ENCODE measurements at regions not wholly inside any gene's neighbourhood (a gene's known extent, or its start where the extent isn't known, plus 50 kb on each side); places are given as distances from the start of the nearest gene placed in this dataset.

DNA sequence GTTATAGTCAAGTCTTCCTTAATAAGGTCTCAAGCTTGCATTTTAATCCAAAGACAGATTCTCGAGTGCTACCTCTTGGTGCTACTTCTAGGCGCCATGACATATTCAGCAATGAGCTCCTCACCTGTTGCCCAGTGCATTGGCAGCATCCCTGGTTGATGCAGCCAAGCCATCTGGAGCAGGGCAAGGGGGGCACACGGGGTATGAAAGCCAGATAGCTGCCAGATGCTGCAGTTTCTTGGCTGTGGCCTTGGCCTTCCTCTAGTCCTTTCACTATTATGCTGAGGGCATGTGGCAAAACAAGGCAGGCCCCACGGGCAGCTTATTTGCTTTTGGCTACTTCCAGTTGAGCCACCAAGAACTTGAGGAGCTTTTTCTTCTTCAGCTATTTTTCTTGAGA is 168.6 kb upstream of the PGRMC2 start:
- in situ Hi-C loops (cut with MboI; ENCODE audit: low sequenced_read_pairs in 4 of 4) = loop anchor here in 3 of 4 donors (5.0 to 25.0 kb wide), 3 partner anchors 406 to 409 kb away; no protein-coding TSS in a partner anchor
- no peak for ATAC-seq

DNA sequence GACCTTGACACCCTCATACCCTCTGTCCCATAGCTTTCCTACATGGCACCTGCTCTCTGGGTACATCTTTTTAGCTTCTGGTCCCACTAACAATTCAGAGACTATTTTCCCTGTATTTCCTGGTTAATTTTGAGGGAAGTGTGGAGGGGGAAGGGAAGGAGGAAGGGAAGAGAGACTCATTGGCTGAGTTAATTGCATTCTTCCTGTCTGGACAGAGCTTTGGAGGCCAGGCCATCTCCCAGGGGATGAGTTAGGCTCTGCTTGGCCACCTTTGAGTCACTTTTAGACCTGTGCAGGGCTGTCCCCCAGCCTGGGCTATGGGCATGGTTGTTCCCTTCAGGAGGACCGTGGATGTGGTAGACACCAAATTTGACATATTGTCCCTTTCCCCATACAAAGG is 167.9 kb upstream of the PGRMC2 start:
- TF ChIP-seq POLR2A (IDR thresholded peaks at IDR 0.05) = no peak
- TF ChIP-seq, protein P1, sequence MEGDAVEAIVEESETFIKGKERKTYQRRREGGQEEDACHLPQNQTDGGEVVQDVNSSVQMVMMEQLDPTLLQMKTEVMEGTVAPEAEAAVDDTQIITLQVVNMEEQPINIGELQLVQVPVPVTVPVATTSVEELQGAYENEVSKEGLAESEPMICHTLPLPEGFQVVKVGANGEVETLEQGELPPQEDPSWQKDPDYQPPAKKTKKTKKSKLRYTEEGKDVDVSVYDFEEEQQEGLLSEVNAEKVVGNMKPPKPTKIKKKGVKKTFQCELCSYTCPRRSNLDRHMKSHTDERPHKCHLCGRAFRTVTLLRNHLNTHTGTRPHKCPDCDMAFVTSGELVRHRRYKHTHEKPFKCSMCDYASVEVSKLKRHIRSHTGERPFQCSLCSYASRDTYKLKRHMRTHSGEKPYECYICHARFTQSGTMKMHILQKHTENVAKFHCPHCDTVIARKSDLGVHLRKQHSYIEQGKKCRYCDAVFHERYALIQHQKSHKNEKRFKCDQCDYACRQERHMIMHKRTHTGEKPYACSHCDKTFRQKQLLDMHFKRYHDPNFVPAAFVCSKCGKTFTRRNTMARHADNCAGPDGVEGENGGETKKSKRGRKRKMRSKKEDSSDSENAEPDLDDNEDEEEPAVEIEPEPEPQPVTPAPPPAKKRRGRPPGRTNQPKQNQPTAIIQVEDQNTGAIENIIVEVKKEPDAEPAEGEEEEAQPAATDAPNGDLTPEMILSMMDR (IDR thresholded peaks at IDR 0.05 in 4 of 5, conservative IDR thresholded peaks at IDR 0.05 in 1 of 5) = no peak
- in situ Hi-C loops (cut with MboI; ENCODE audit: low sequenced_read_pairs in 4 of 4) = loop anchor here in 3 of 4 donors (5.0 to 25.0 kb wide), 3 partner anchors 407 to 409 kb away; no protein-coding TSS in a partner anchor
- no peak overlapping the region for H3K4me3 ChIP-seq

More for the DNA sequence above, 168.6 kb upstream of the PGRMC2 start:
- DNase-seq = no peak
- H3K27me3 ChIP-seq = no peaks in the 10 kb centered on the region
- H3K27ac ChIP-seq = no peak overlapping the region
- TF ChIP-seq, protein P1 (IDR thresholded peaks at IDR 0.05 in 4 of 5, conservative IDR thresholded peaks at IDR 0.05 in 1 of 5) = no peak
- TF ChIP-seq POLR2A (IDR thresholded peaks at IDR 0.05) = no peak
- intact Hi-C loops (cut with DNase I; ENCODE audit: low total_unique reads) = loop anchor here (10.0 kb wide), 1 partner anchor 409 kb away; no protein-coding TSS in a partner anchor
- H3K36me3 ChIP-seq = no peaks in the 10 kb centered on the region
- H3K9me3 ChIP-seq = no peaks in the 10 kb centered on the region
- no peak overlapping the region for H3K4me3 ChIP-seq
- H3K4me1 ChIP-seq = peaks cover 16 to 19% of the 10 kb centered on the region in 2 donors

DNA sequence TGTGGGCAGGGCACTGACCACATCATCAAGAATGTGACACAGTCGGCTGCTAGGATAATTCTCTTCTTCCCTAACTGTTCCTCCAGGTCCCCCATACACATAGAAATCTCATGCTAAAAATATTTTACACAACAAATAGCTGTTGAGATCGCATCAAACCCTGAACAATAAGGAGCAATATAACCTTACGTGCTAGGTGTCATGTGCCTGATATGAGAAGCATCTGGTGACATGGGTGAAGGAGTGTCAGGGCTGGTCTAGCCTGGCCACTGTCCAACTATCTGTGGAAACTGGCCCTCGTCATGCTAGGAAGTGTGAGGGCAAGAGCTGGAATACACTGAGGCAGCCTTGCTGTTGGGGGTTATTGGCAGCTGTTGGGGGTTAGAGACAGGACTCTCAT is 167.3 kb upstream of the PGRMC2 start:
- no peak for TF ChIP-seq POLR2A (IDR thresholded peaks at IDR 0.05)
- TF ChIP-seq, protein P1 (IDR thresholded peaks at IDR 0.05 in 4 of 5, conservative IDR thresholded peaks at IDR 0.05 in 1 of 5) = no peak
- no peak for DNase-seq
- H3K36me3 ChIP-seq = no peaks in the 10 kb centered on the region
- H3K9me3 ChIP-seq = no peaks in the 10 kb centered on the region
- ATAC-seq = no peak
- no peaks in the 10 kb centered on the region for H3K27me3 ChIP-seq
- H3K4me3 ChIP-seq = no peak overlapping the region
- peaks cover 17 to 20% of the 10 kb centered on the region in 2 donors for H3K4me1 ChIP-seq
- in situ Hi-C loops (cut with MboI; ENCODE audit: low sequenced_read_pairs in 4 of 4) = loop anchor here in 3 of 4 donors (5.0 to 25.0 kb wide), 3 partner anchors 407 to 410 kb away; no protein-coding TSS in a partner anchor
- intact Hi-C loops (cut with DNase I; ENCODE audit: low total_unique reads) = loop anchor here (2.0 to 10.0 kb wide), 5 partner anchors 58 to 410 kb away; partner anchors contain the start of gene JADE1
- H3K27ac ChIP-seq = peak overlapping the region in 2 of 4 donors; percentile 9

More for the DNA sequence above, 167.9 kb upstream of the PGRMC2 start:
- DNase-seq (no peak), ATAC-seq (no peak)
- Histone ChIP-seq H3K4me1 (peaks cover 17 to 20% of the 10 kb centered on the region in 2 donors), H3K9me3 (no peaks in the 10 kb centered on the region), H3K27ac (no peak overlapping the region), H3K27me3 (no peaks in the 10 kb centered on the region), H3K36me3 (no peaks in the 10 kb centered on the region)
- intact Hi-C loops (cut with DNase I; ENCODE audit: low total_unique reads) = loop anchor here (2.0 to 10.0 kb wide), 2 partner anchors 353 to 409 kb away; partner anchors contain the start of gene JADE1

DNA sequence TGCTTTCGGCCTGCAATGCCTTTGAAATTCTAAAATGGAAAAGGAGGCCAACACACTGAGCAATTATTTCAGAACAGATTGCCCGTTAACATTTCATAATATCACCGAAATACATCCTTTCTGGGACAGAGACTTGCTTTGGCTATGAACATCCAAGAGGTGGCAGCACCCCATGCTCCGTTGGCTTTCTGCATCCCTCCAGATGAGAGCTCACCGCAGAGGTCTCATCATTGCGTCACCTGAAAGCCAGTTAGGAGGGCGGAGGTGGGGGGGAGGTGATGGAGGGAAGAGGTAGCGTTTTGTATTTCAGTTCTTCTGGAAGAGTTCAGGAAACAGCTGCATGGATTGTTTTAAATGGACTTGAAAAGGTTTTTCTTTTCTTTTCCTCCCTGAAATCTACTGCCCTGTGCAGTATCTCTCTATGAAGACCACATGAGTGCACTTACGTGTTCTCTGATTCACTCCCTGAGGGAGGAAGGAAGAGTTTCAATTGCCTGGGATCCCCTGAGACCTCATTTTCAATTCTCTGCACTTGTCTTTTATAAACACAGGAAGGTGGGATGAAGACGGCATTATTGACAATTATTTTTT is 166.8 kb upstream of the PGRMC2 start:
- DNase-seq (peak; percentile 70 to 81), ATAC-seq (peak; percentile 93 to 94)
- Histone ChIP-seq H3K27me3 (no peaks in the 10 kb centered on the region), H3K27ac (peak overlapping the region in 2 of 4 donors; percentile 9), H3K36me3 (no peaks in the 10 kb centered on the region), H3K9me3 (no peaks in the 10 kb centered on the region), H3K4me3 (no peak overlapping the region), H3K4me1 (peaks cover 17 to 20% of the 10 kb centered on the region in 2 donors)
- no peak for TF ChIP-seq POLR2A (IDR thresholded peaks at IDR 0.05)
- TF ChIP-seq, protein P1 (IDR thresholded peaks at IDR 0.05 in 4 of 5, conservative IDR thresholded peaks at IDR 0.05 in 1 of 5) = peak; percentile 50 to 80 (median 71)
- in situ Hi-C loops (cut with MboI; ENCODE audit: low sequenced_read_pairs in 4 of 4) (loop anchor here in 2 of 4 donors (10.0 to 25.0 kb wide), 2 partner anchors 408 to 410 kb away; no protein-coding TSS in a partner anchor), intact Hi-C loops (cut with DNase I; ENCODE audit: low total_unique reads) (loop anchor here (2.0 to 10.0 kb wide), 5 partner anchors 57 to 410 kb away; partner anchors contain the start of gene JADE1)

All from gastrocnemius medialis (tissue), 4 donors.